Psoas muscle (tissue), 7 donors: ENCODE measurements at regions not wholly inside any gene's neighbourhood (a gene's known extent, or its start where the extent isn't known, plus 50 kb on each side); places are given as distances from the start of the nearest gene placed in this dataset.

Source experiments
- ATAC-seq, 4 donors: fragments of 200-7000 bp; cut with Tn5 transposase; one replicate each; pipeline ENCODE4 v1.9.1; 2020; ENCODE audit warnings: moderate library complexity in 3 of 4, mild to moderate bottlenecking in 2 of 4
- DNase-seq, 2 donors: peaks; one replicate each; pipeline ENCODE4 v3.0.0-alpha.2; 2020
- H3K27ac ChIP-seq: fragments of 200-600 bp; one replicate; pipeline ENCODE4 v1.8.0; 2022
- H3K27me3 ChIP-seq, 3 donors: fragments of 200-600 bp in 1 of 3; one replicate each; pipeline versions ENCODE4 v1.6.1 to v1.8.0; 2013 to 2022; ENCODE audit warnings: low read length in 2 of 3, mild to moderate bottlenecking in 2 of 3, moderate library complexity in 1 of 3; ENCODE audit not compliant: insufficient read depth in 3 of 3
- H3K36me3 ChIP-seq, 2 donors: fragments of 200-600 bp in 1 of 2; one replicate each; pipeline versions ENCODE4 v1.6.1 to v1.8.0; 2013 to 2022; ENCODE audit warnings: low read depth in 1 of 2, mild to moderate bottlenecking in 1 of 2, moderate library complexity in 1 of 2; ENCODE audit not compliant: insufficient read depth in 1 of 2
- H3K4me1 ChIP-seq: fragments of 200-600 bp; one replicate; pipeline ENCODE4 v1.8.0; 2022
- H3K4me3 ChIP-seq: fragments of 200-600 bp; one replicate; pipeline ENCODE4 v1.8.0; 2022; ENCODE audit warnings: mild to moderate bottlenecking
- H3K9me3 ChIP-seq: fragments of 200-600 bp; one replicate; pipeline ENCODE4 v1.8.0; 2022
- CTCF ChIP-seq: fragments of 200-600 bp; IDR thresholded peaks from one replicate; pipeline ENCODE4 v1.8.0; 2022; ENCODE audit warnings: antibody characterized with exemption
- WGBS, 3 donors: extraction: QIAGEN DNeasy Blood & Tissue Kit; methylation state at CpG; one replicate each; pipeline versions ENCODE4 v1.1.6 to v1.1.7; 2013; 5-methylcytosine and 5-hydroxymethylcytosine counted together
- intact Hi-C, 2 donors: fragments of 100-400 bp; cut with DNase I; formaldehyde crosslinking; loops; one replicate each; pipeline versions ENCODE4 v1.11.0 to v1.14.2; 2022
- donor health status: healthy with polysubstance abuse.
- donor health status: DM: no; HTN: no; CAD: no; lungs with moderate emphysema.
- donor health status: Bipolar disorder and iron deficiency.
- donor health status: healthy.
- donor health status: DM: yes; HTN: yes; CAD: no.
- donor health status: DM: no; HTN: no; CAD: no.
- donor health status: DM: yes; HTN: yes; CAD: no.

GRCh38 chr15:81740416-81740815 is 305.4 kb downstream of the MEX3B start:
- H3K36me3 ChIP-seq = no peaks in the 10 kb centered on the region
- H3K4me1 ChIP-seq = no peaks in the 10 kb centered on the region
- intact Hi-C loops = no loop called here
- no peak overlapping the region for H3K4me3 ChIP-seq
- ATAC-seq (no peak), DNase-seq (no peak)
- no peaks in the 10 kb centered on the region for H3K27me3 ChIP-seq
- H3K9me3 ChIP-seq = no peaks in the 10 kb centered on the region
- no peak overlapping the region for H3K27ac ChIP-seq
- no peak for TF ChIP-seq CTCF

- no peaks in the 10 kb centered on the region for H3K36me3 ChIP-seq
- no peak overlapping the region for H3K4me3 ChIP-seq
- no peak overlapping the region for H3K27ac ChIP-seq
- DNase-seq (no peak), ATAC-seq (no peak)
- no peaks in the 10 kb centered on the region for H3K9me3 ChIP-seq
- no peaks in the 10 kb centered on the region for H3K27me3 ChIP-seq
- intact Hi-C loops = no loop called here
- no peaks in the 10 kb centered on the region for H3K4me1 ChIP-seq
- 15 to 41% (median 23%) methylated on average over 3 of the region's 3 CpGs for WGBS, 3 donors
- no peak for TF ChIP-seq CTCF
Observed at GRCh38 chr15:81729340-81729739, 316.5 kb downstream of the MEX3B start.

GRCh38 chr15:81728726-81729125 is 317.1 kb downstream of the MEX3B start:
- H3K9me3 ChIP-seq = no peaks in the 10 kb centered on the region
- ATAC-seq = no peak
- H3K27me3 ChIP-seq = no peaks in the 10 kb centered on the region
- H3K27ac ChIP-seq = no peak overlapping the region
- H3K4me3 ChIP-seq = no peak overlapping the region
- intact Hi-C loops = no loop called here
- no peak for DNase-seq
- no peak for TF ChIP-seq CTCF
- H3K36me3 ChIP-seq = no peaks in the 10 kb centered on the region
- H3K4me1 ChIP-seq = no peaks in the 10 kb centered on the region

GRCh38 chr15:81725590-81725989 is 320.2 kb downstream of the MEX3B start:
- 89 to 96% (median 93%) methylated on average over 1 of the region's 1 CpG for WGBS, 3 donors
- H3K27ac ChIP-seq = no peak overlapping the region
- H3K27me3 ChIP-seq = no peaks in the 10 kb centered on the region
- no peak for TF ChIP-seq CTCF
- intact Hi-C loops = no loop called here
- no peaks in the 10 kb centered on the region for H3K4me1 ChIP-seq
- ATAC-seq (no peak), DNase-seq (no peak)
- no peaks in the 10 kb centered on the region for H3K36me3 ChIP-seq
- H3K9me3 ChIP-seq = no peaks in the 10 kb centered on the region
- H3K4me3 ChIP-seq = no peak overlapping the region

- H3K27ac ChIP-seq = no peak overlapping the region
- ATAC-seq = no peak
- WGBS, 3 donors = 39 to 57% (median 44%) methylated on average over 2 of the region's 2 CpGs
- H3K4me1 ChIP-seq = no peaks in the 10 kb centered on the region
- intact Hi-C loops = no loop called here
- H3K36me3 ChIP-seq = no peaks in the 10 kb centered on the region
- DNase-seq = no peak
- no peak overlapping the region for H3K4me3 ChIP-seq
- TF ChIP-seq CTCF = no peak
- H3K27me3 ChIP-seq = no peaks in the 10 kb centered on the region
- no peaks in the 10 kb centered on the region for H3K9me3 ChIP-seq
Observed at GRCh38 chr15:81724536-81724935, 321.3 kb downstream of the MEX3B start.
